Stimulated activated CD4-positive, alpha-beta T cell treated with anti-CD3 and anti-CD28 coated beads, Interleukin-1b, Interleukin-23, amount 100 ng/mL, for 1 hour (primary cell): ENCODE measurements at regions not wholly inside any gene's neighbourhood (a gene's known extent, or its start where the extent isn't known, plus 50 kb on each side); places are given as distances from the start of the nearest gene placed in this dataset.

Source experiments
- DNase-seq, 2 donors: peaks; one replicate each; pipeline ENCODE4 v3.0.0-alpha.2; 2020; ENCODE audit warnings: low read depth in 2 of 2

GRCh38 chr15:25969886-25970285, 106.8 kb upstream of the ATP10A start:
- DNase-seq = no peak

GRCh38 chr15:25967116-25967515, 104.0 kb upstream of the ATP10A start:
- no peak for DNase-seq

DNA sequence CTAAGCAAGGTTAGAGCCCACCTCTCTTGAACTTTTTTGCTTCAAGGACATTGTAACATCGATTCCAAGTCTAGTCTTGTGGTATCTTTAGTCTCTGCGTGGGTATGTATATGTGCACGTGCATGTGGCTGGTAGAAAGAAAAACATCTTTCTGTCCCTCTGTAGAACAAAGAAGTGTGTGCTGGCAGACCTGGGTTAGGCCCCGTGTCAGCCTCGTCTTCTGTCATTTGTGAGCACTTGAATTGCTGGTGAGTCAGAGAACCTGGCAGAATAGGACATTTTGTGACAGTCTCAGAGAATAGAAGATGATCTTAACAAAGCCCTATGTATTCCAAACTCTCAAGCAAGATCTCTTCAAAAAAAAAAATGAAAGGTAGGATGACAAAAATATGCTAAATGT, 102.2 kb upstream of the ATP10A start:
- no peak for DNase-seq

GRCh38 chr15:25960273-25960672, 97.1 kb upstream of the ATP10A start:
- no peak for DNase-seq

GRCh38 chr15:25959100-25959499, 96.0 kb upstream of the ATP10A start:
- no peak for DNase-seq

DNA sequence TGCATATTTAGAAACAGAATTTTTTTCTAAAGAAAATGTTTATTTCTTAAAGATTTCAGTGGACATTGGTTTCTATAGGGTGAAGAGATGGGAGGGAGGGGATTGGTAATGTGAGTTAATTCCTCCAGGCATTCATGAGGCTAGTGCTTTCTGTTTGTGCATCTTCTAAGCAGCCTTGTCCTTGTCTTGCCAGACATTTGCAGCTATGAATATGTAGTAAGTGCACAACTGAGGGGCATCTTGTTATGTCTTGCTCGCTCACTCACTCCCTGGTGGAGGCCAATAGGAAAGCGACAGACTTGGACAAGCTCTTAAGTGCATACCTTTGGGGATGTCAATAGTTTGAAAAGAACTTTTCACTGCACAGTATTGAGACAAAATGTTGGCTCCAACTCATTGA, 92.5 kb upstream of the ATP10A start:
- DNase-seq = no peak

GRCh38 chr15:25954398-25954797, 91.3 kb upstream of the ATP10A start:
- DNase-seq = no peak

- DNase-seq = no peak
Observed at GRCh38 chr15:25950014-25950413, 86.9 kb upstream of the ATP10A start.

GRCh38 chr15:25947323-25948314, 84.5 kb upstream of the ATP10A start:
- no peak for DNase-seq

DNA sequence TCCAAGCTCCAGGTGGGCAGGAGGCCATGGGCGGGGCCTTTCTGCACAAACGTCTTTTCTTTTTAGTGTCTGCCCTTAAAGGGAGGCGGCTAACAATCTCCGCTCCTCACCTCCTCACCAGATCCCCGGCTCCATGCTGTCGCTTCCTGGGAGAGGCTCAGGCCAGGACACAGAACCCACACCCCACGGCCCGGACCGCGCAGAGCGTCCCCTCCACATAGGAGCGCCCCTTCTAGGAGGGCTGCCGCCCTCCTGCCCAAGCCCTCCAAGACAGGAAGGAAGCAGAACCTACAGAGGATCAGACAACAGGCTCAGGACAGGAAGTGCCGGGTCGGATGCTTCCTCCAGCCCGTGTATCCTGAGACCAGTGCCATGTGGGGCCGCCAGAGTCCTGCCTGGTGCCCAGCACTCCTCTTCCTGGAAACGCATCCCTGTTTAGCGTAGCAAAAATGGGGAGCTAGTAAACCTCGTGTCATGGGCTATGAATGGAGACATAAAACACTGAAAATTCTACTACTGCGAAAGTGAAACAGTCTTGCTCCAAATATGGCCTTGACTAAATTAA, 83.2 kb upstream of the ATP10A start:
- no peak for DNase-seq

- DNase-seq = no peak
Observed at GRCh38 chr15:25944386-25944785, 81.3 kb upstream of the ATP10A start.

DNA sequence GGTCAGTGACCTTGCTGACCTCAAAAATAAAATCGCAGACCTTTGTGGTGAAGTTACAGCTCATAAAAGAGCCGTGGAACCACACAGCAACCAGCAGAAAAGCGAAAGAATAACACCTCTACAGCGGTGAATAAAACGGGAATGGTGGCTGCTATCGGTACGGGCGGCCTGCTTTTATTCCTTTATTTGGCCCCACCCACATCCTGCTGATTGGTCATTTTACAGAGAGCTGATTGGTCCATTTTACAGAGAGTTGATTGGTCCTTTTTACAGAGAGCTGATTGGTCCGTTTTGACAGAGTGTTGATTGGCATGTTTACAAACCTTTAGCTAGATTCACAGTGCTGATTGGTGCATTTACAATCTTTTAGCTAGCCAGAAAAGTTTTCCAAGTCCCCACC, 80.7 kb upstream of the ATP10A start:
- DNase-seq = no peak

- DNase-seq = no peak
Observed at GRCh38 chr15:25939122-25939521, 76.0 kb upstream of the ATP10A start.

- DNase-seq = no peak
Observed at GRCh38 chr15:25937796-25938195, 74.7 kb upstream of the ATP10A start.

DNA sequence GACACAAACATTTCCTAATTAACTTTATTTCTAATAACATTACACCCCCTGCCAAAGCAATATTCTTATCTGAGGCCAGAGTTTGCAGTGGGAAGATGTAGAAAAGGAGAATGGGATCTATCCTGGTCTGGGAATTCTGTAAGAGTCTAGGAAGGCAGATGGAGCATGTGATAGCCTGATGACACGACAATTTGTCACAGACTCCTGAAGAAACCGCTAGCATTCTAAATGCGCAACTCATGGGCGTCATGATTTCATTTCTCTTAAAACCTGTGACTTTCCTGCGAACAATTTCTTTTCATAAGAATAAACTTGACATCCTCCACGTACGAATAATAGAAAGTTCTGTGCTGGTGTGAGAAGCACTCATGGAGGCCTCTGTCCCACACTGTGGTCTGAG, 72.9 kb upstream of the ATP10A start:
- DNase-seq = no peak

GRCh38 chr15:25933456-25934158, 70.5 kb upstream of the ATP10A start:
- peak; percentile 21 to 30 for DNase-seq

DNA sequence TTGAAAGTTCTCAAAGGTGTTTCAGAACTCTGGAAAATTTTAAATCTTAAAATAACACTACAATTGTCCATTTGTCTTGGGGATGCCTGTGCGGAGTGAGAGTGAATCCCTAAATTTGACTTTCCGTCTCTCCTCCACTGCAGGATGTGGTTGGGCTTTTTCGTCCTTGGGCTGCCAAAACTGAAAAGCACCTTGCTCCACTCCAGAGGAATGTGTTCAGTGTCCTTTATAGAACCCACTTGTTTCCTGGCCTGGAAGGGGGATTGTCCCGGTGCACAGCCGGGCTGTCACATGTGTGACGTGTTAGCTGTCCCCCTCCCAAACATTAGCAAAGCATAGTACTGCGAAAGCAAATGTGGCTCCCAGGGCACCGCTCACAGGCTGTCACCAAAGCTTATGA, 69.6 kb upstream of the ATP10A start:
- no peak for DNase-seq

DNA sequence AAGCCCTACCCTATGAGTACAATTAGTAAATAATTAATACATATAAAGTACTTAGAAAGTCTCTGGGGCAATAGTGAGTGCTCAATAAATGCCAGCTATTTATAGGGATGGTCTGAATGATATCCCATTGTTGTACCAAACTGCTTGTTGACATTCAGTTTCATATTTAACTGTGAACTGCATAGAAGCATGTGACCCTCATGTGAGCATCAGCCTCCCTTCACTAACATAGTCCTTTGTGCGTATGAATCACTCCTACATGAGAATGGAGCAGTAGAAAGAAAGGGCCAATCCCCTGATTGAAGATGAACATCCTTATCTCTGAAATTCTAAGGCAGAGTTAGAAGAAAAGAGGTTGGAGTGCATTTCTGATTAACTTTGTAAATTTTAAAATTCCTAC, 68.7 kb upstream of the ATP10A start:
- no peak for DNase-seq

GRCh38 chr15:25930931-25931330, 67.8 kb upstream of the ATP10A start:
- no peak for DNase-seq
